ENCODE measurements at regions not wholly inside any gene's neighbourhood (a gene's known extent, or its start where the extent isn't known, plus 50 kb on each side); places are given as distances from the start of the nearest gene placed in this dataset.
A peak's percentile ranks its signal among the peaks of the same experiment; 100 is the strongest.
"Not testable (repeated sequence)": the region's sequence is repeated elsewhere in the genome, so short reads cannot be mapped to it uniquely, and the experiment has no call there.

DNA sequence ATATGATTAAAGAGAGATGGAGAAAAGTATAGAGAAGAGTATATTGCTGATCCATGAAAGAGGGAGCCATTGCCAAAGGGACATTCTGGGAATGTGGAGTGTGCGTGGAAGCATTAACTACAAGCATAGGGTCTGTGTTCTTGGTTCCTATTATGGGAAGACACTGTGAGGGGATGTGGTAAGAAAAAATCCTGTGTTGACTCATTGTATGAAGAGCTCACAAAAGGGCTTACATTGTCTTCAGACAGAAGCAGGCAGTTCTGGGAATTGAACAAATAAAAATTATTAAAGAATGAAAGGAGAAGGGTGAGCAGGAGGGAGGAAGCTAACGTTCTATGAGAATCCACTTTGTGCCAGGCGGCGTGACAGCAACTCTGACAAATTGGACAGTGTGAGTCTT, 250.4 kb upstream of the CHD1 start:
- TF ChIP-seq, protein P1, sequence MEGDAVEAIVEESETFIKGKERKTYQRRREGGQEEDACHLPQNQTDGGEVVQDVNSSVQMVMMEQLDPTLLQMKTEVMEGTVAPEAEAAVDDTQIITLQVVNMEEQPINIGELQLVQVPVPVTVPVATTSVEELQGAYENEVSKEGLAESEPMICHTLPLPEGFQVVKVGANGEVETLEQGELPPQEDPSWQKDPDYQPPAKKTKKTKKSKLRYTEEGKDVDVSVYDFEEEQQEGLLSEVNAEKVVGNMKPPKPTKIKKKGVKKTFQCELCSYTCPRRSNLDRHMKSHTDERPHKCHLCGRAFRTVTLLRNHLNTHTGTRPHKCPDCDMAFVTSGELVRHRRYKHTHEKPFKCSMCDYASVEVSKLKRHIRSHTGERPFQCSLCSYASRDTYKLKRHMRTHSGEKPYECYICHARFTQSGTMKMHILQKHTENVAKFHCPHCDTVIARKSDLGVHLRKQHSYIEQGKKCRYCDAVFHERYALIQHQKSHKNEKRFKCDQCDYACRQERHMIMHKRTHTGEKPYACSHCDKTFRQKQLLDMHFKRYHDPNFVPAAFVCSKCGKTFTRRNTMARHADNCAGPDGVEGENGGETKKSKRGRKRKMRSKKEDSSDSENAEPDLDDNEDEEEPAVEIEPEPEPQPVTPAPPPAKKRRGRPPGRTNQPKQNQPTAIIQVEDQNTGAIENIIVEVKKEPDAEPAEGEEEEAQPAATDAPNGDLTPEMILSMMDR (IDR thresholded peaks at IDR 0.05): no peak
- H3K27me3 ChIP-seq: no peaks in the 10 kb centered on the region
- no peak overlapping the region for H3K27ac ChIP-seq
- no peaks in the 10 kb centered on the region for H3K36me3 ChIP-seq
- no peaks in the 10 kb centered on the region for H3K9me3 ChIP-seq
- H3K4me3 ChIP-seq: no peak overlapping the region
- intact Hi-C loops (cut with DNase I): no loop called here
- ATAC-seq (no peak), DNase-seq (no peak)
- H3K4me1 ChIP-seq: no peaks in the 10 kb centered on the region

DNA sequence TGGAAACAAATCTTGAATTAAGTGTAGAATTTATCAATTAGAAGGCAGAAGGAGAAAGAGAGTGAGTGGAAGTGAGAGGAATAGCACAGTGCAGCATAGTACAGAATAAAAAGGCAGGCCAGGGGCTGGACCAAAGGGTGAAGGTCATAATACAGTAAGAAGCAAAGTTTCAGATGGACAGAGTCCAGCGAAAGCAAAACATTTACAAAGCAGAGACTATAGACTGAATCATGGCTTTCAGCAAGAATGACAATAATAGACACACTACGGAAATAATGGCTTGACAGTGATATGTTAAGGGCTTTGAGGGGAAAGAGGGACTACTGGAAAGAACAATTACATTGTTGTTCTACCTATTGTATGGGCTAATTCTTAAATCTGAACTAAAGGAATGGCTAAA, 249.0 kb upstream of the CHD1 start:
- no peak overlapping the region for H3K27ac ChIP-seq
- no peaks in the 10 kb centered on the region for H3K4me1 ChIP-seq
- H3K9me3 ChIP-seq: no peaks in the 10 kb centered on the region
- no peaks in the 10 kb centered on the region for H3K27me3 ChIP-seq
- intact Hi-C loops (cut with DNase I): no loop called here
- H3K36me3 ChIP-seq: no peaks in the 10 kb centered on the region
- no peak for DNase-seq
- H3K4me3 ChIP-seq: no peak overlapping the region
- TF ChIP-seq, protein P1 (IDR thresholded peaks at IDR 0.05): no peak
- no peak for ATAC-seq

DNA sequence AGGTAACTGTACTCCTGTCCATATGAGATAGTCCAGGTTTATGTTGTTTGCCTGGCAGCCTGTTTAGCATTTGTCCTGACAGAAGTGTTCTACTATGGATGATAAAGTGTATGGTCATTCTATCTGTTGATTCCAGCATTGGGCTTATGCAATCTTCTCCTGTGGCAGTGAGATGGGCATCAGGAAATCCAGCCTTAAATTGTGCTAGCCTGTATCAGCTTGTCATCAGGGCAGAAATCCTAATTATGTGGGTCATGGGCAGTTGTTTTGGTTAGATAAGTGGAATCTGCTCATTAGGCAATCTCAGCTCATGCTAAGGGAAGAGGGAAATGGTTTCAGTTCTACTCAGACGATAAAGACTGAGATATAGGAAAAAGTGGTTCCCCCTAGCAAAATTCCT, 247.4 kb upstream of the CHD1 start:
- TF ChIP-seq, protein P1 (IDR thresholded peaks at IDR 0.05): no peak
- Histone ChIP-seq H3K27ac (no peak overlapping the region), H3K36me3 (no peaks in the 10 kb centered on the region), H3K4me1 (no peaks in the 10 kb centered on the region), H3K4me3 (no peak overlapping the region), H3K27me3 (no peaks in the 10 kb centered on the region), H3K9me3 (no peaks in the 10 kb centered on the region)
- DNase-seq (no peak), ATAC-seq (no peak)
- intact Hi-C loops (cut with DNase I): no loop called here

DNA sequence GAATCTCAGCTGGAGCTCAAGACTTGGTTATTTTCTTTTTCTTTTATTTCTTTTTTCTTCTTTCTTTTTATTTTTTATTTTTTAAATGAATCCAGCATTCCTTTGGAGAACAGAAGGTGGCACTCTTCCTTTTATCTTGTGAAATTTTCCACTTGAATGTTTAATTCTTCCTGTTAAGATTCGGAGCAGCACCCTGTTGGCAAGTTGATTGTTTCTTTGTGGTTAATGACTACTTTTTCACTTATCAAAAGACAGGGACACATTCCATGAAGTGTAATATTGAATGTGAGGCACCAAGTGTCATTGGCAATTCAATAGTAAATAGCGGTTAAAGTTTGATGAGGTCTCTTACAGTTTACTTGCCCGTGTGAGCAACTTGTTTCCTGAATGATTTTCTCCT, 240.5 kb upstream of the CHD1 start:
- Histone ChIP-seq H3K4me1 (no peaks in the 10 kb centered on the region), H3K4me3 (no peak overlapping the region), H3K27ac (no peak overlapping the region)

DNA sequence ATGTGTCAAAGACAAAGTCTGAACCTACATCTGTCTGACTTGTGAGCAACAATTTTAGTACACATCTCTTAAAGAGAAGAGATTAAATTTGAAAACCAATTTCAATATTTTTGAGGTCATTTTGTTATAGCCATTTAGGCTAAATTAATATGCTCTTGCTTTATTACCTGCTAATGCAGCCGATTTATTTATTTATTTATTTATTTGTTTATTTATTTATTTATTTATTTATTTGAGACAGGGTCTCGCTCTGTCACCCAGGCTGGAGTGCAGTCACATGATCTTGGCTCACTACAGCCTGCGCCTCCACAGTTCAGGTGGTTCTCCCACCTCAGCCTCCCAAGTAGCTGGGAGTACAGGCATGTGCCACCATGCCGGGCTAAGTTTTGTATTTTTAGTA, 232.7 kb upstream of the CHD1 start:
- H3K4me1 ChIP-seq; H3K9me3 ChIP-seq; intact Hi-C loops (cut with DNase I); H3K27ac ChIP-seq; H3K4me3 ChIP-seq; ATAC-seq; H3K36me3 ChIP-seq; H3K27me3 ChIP-seq; DNase-seq: not testable (repeated sequence)

More for the DNA sequence above, 240.5 kb upstream of the CHD1 start:
- TF ChIP-seq, protein P1 (IDR thresholded peaks at IDR 0.05): peak; percentile 17
- H3K9me3 ChIP-seq: no peaks in the 10 kb centered on the region
- intact Hi-C loops (cut with DNase I): no loop called here
- no peak for ATAC-seq
- no peaks in the 10 kb centered on the region for H3K27me3 ChIP-seq
- no peaks in the 10 kb centered on the region for H3K36me3 ChIP-seq
- DNase-seq: no peak

DNA sequence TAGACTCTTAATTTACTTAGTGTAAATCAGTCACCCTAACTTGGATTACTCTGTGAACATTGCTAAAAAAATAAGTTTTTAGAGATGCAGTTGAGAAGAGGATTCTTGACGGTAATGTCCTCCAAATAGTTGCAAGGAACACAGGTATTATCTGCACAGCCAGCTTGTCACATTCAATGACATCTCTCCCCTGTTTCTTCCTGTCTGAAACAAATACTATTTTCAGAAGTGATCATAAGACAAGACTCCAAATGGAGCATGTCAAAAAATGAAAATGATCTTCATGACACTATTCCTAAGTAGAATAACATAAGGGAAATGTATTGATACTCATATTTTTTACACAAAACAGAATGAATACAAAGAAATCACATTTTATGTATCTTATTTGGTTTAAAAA, 227.9 kb upstream of the CHD1 start:
- intact Hi-C loops (cut with DNase I): no loop called here
- Histone ChIP-seq H3K36me3 (no peaks in the 10 kb centered on the region), H3K4me1 (no peaks in the 10 kb centered on the region), H3K27ac (no peak overlapping the region), H3K9me3 (no peaks in the 10 kb centered on the region), H3K4me3 (no peak overlapping the region), H3K27me3 (no peaks in the 10 kb centered on the region)
- no peak for ATAC-seq
- TF ChIP-seq, protein P1 (IDR thresholded peaks at IDR 0.05): no peak
- no peak for DNase-seq

DNA sequence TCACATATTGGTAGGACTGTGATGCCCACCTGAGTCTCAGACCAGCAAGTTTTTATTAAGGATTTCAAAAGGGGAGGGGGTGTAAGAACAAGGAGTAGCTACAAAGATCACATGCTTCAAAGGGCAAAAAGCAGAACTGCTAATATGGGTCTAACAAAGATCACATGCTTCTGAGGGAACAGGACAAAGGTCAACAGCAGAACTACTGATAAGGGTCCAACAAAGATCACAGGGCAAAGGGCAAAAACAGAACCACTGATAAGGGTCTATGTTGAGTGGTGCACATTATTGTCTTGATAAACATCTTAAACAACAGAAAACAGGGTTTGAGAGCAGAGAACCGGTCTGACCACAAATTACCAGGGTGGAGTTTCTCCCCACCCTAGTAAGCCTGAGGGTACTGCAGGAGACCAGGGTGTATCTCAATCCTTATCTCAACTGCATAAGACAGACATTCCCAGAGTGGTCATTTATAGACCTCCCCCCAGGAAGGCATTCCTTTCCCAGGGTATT, 214.5 kb upstream of the CHD1 start:
- H3K4me3 ChIP-seq; H3K4me1 ChIP-seq; H3K27ac ChIP-seq; ATAC-seq; DNase-seq; H3K36me3 ChIP-seq; H3K27me3 ChIP-seq; intact Hi-C loops (cut with DNase I); H3K9me3 ChIP-seq: not testable (repeated sequence)
